ENCODE measurements at regions not wholly inside any gene's neighbourhood (a gene's known extent, or its start where the extent isn't known, plus 50 kb on each side); places are given as distances from the start of the nearest gene placed in this dataset.

- no peak for TF ChIP-seq CTCF (conservative IDR thresholded peaks at IDR 0.05 in 1 of 2, IDR thresholded peaks at IDR 0.05 in 1 of 2; ENCODE audit: low read depth in 1 of 2, low read length in 2 of 2)
- TF ChIP-seq EZH2 (IDR thresholded peaks at IDR 0.05; ENCODE audit: low read length, missing control alignments), result no peak
Observed at GRCh38 chr1:200274116-200274515, 135.7 kb downstream of the ZNF281 start.

All from fibroblast of lung (primary cell).